Suppressor macrophage (primary cell): ENCODE measurements at regions not wholly inside any gene's neighbourhood (a gene's known extent, or its start where the extent isn't known, plus 50 kb on each side); places are given as distances from the start of the nearest gene placed in this dataset.

Experiments used
- DNase-seq, 4 experiments: peaks; one replicate each; pipeline ENCODE4 v3.0.0-alpha.2; 2020 to 2022

DNA sequence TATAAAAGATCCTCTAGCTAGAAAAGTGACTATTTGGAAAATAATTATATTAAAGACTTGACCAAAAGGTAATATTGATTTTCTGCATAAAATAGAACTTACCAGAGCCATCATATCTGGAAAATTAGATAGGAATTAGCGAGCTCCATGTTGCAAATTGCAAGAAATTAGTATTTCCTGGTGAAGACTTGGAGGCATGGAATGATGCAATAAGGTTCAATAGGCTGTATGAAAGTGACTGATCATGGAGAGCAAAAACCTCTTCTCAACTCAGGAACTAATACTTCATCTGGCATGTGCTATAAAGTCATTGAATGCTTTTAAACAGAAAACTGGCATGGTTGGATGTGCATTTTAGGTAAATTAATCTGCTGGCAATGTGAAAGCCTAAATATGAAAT, 66.3 kb upstream of the UFM1 start:
- DNase-seq: no peak

- DNase-seq: no peak
Observed at GRCh38 chr13:38265132-38265497, 84.5 kb upstream of the UFM1 start.

- DNase-seq: no peak
Observed at GRCh38 chr13:38264363-38265131, 85.1 kb upstream of the UFM1 start.

DNA sequence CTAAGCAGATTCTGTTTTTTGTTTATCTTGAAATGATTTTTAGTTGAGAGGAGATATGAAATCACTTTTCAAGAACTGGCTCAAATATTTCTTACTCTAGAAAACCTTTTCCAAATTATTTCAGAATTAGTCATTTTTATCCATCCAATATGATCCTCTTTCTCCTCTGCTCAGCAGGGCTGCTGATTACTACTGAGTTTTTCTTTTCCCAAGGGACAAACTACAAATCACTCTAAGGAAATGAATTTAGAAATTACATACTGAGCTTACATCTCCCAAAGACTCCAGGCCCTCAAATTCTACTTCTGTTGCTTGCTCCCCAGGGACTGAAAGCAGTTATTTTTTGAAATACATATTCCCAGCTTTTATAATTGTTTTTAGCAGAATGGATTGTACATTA, 87.4 kb upstream of the UFM1 start:
- DNase-seq: no peak

- no peak for DNase-seq
Observed at GRCh38 chr13:38255600-38255999, 94.1 kb upstream of the UFM1 start.

DNA sequence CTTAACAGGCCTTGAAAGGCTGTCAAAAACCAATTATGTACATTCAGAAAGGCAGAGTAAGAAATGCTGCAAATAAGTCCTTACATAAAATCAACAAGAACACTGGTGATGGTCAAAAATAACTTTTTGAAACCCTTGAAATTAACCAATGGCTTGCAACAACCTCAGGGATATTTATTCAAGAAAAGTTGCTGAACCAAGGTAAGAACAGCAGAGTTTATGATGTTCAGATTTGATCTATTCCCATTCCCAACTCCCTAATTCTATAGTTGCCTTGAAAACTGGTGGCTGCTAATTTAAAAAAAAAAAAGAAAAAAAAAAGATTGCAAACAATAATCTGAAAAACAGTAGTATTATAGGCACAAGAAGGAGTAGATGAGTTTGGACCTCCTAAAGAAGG, 109.8 kb upstream of the UFM1 start:
- DNase-seq: no peak

DNA sequence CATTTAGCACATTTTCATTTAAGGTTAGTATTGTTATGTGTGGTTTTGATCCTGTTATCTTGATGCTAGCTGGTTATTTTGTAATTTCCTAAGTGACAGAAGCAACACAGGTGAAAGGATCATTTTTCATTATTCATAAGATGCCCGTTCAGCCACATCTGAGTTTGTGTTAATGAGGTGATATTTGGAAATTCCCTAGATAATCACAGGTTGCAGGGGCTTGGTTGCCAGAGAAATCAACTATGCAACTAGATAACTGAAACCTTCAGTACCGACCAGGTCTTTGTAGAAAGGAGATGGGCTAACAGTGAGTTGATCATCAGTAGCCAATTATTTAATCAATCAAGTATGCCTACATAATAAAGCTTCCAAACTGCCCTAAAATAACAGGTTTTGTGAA, 121.3 kb upstream of the UFM1 start:
- no peak for DNase-seq

- no peak for DNase-seq
Observed at GRCh38 chr13:38226496-38226895, 123.2 kb upstream of the UFM1 start.

GRCh38 chr13:38223089-38223488, 126.6 kb upstream of the UFM1 start:
- no peak for DNase-seq

DNA sequence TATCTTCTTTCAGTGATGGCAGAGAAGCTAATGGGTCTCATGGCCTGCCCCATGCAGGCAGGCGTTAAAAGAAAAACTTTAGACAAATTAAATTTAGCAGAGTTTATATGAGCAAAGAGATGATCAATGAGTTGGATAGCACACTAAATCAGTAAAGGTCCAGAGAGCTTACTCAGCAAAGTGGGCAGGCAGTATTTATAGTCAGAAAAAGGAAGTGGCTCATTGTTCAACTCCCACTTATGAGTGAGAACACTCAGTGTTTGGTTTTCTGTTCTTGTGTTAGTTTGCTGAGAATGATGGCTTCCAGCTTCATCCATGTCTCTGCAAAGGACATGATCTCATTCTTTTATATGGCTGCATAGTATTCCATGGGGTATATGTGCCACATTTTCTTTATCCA, 128.5 kb upstream of the UFM1 start:
- peak in 3 of 4 experiments; percentile 3 to 28 (median 28) for DNase-seq

- no peak for DNase-seq
Observed at GRCh38 chr13:38216181-38216580, 133.5 kb upstream of the UFM1 start.

DNA sequence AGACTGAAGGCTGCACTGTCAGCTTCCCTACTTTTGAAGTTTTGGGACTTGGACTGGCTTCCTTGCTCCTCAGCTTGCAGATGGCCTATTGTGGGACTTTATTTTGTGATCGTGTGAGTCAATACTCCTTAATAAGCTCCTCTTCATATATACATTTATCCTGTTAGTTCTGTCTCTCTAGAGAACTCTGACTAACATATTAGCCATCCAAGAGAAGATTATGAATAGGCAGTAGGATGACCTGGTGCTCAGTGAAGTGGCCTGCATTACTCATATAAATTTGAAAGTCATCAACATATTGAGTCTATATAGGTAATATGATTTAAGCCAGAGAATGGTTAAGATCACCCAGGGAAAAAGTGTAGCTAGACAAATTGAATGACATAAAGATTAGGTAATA, 136.3 kb upstream of the UFM1 start:
- no peak for DNase-seq

- no peak for DNase-seq
Observed at GRCh38 chr13:38210928-38211596, 138.6 kb upstream of the UFM1 start.

DNA sequence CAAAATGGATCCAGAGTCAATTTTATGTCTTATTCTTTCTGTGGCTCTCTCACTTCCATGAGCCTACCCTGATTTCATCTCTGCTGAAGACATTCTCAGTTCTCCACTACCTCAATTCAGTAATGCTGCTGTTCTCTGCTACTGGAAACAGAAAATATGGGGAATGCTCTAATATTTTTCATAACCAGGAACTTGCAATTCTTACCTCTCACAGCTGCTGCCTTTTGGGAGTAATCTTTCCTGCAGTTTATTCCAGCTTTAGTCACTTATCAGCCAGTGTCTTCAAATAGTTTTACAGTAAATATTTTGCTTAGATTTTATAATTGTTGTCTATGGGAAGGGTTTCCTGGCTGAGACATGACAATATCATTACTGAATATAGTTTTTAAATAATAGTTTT, 145.1 kb upstream of the UFM1 start:
- no peak for DNase-seq

DNA sequence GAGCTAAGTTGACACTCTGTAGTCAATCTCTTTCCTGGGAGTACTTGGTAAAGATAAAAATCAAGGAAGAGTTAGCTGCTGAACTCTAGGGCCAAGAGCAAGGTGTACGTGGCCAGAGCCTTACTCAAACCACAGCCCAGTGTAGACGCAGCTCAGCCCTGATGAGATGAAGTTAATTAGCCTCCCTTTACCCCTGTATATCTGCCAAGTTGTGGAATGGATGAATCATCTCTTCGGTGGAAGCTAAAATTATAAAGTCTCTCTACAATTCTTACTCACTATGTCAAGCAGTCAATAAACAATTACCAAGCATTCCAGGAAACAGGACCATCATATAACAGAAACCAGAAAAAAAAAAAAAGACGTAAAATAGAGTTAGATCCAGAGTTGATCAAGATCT, 146.9 kb upstream of the UFM1 start:
- DNase-seq: no peak

- DNase-seq: no peak
Observed at GRCh38 chr13:38191016-38191415, 158.6 kb upstream of the UFM1 start.

DNA sequence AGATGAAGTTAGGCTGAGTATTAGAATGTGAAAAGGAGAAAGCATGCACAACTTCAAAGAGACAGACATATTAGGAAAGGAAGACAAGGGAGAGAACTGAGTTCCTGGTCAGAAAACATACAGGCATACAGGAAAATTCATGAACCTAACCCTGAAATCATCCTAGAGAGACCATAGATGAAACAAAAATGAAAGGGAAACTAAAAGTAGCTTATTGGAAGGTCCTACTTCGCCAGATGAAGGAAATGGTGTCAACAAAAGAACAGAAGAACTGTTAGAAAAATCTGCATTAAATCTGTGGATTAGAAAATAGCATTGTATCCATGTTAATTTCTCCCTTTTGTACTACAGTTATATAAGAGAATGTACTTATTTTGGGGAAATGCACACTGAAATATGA, 169.0 kb upstream of the UFM1 start:
- DNase-seq: no peak

DNA sequence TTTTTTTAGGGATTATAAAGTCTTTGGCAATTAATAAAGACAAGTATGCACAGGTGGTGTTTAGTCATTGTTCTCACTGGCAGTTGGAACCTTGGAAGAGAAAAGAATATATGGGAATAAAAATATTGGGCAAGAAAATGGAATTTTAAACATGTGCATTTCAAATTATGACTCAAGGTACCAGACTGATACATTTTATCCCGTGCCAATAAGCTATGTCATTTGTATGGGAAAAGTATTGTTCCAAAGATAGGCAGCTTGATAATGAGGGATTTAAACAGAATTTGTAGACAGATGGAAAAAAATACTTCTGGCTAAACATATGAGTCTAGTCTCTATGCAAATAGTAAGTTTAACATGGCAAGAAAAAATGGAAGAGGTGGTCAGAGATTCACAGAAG, 169.5 kb upstream of the UFM1 start:
- no peak for DNase-seq

DNA sequence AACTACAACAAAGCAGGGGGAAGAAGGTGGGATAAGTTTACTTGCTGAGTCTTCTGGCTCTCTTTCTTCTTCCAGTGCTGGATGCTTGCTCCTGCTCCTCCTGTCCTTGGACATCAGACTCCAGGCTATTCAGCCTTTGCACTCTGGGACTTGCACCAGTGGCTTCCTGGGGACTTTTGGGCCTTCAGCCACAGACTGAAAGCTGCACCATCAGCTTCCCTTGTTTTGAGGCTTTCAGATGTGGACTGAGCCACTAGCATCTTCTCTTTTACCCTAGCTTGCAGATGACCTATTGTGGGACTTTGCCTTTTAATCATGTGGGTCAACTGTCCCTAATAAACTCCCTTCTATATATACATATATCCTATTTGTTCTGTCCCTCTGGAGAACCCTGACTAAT, 173.0 kb upstream of the UFM1 start:
- no peak for DNase-seq

DNA sequence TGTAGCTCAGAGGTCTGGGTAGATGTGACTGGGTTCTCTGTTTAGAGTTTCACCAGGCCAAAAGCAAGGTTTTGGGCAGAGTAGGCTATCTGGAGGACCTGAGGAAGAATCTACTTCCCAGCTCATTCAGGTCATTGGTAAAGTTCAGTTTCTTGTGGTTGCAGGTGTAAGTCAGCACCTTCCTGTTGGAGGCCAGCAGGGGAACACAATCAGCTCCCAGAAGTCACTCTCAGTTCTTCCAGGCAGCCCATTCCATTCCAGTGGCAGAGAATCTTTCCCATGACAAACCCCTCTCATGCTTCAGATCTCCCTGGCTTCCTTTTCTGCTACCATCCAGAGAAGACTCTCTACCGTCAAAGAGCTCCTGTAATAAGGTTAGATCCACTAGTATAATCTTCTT, 176.2 kb upstream of the UFM1 start:
- DNase-seq: no peak

GRCh38 chr13:38167164-38167822, 182.4 kb upstream of the UFM1 start:
- peak in 2 of 4 experiments; percentile 0 to 8 for DNase-seq

DNA sequence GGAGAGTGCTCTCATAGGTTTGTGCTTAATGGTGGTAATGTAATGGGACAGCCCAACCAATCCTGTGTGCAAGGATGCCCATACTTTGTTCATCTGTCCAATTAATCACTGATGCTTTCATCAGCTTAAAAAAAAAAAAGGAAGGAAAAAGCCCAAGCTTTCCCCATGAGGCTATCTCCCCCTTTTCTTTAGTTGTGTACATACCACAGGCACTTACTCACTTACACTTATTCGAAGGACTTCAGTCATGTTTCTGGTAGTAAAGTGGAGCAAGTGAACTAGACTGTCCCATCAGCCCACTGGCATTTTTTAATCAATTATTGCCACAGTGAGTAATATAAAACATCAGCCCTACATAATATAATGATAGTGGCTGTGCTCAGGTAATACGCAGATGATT, 183.5 kb upstream of the UFM1 start:
- DNase-seq: no peak

GRCh38 chr13:38160131-38160530, 189.5 kb upstream of the UFM1 start:
- no peak for DNase-seq

- DNase-seq: no peak
Observed at GRCh38 chr13:38159710-38160109, 189.9 kb upstream of the UFM1 start.
